NT2/D1 (cell line): ENCODE measurements at regions not wholly inside any gene's neighbourhood (a gene's known extent, or its start where the extent isn't known, plus 50 kb on each side); places are given as distances from the start of the nearest gene placed in this dataset.

ENCODE experiments used
- DNase-seq: peaks from one replicate; pipeline ENCODE4 v3.0.0-alpha.2; 2011; ENCODE audit warnings: low read depth, low spot score
- H3K27me3 ChIP-seq: 2 replicates; pipeline ENCODE4 v1.6.0; 2011; ENCODE audit warnings: mild to moderate bottlenecking; ENCODE audit not compliant: insufficient read length, insufficient read depth
- H3K36me3 ChIP-seq: 2 replicates; pipeline ENCODE4 v1.6.1; 2011; ENCODE audit warnings: mild to moderate bottlenecking, low read length, mixed read lengths; ENCODE audit not compliant: insufficient read depth, insufficient read length
- H3K4me1 ChIP-seq: 2 replicates; pipeline ENCODE4 v1.5.1; 2011; ENCODE audit not compliant: insufficient read depth, insufficient read length
- H3K4me3 ChIP-seq: 2 replicates; pipeline ENCODE4 v1.5.1; 2011; ENCODE audit warnings: low read depth; ENCODE audit not compliant: insufficient read length
- H3K9ac ChIP-seq: 2 replicates; pipeline ENCODE4 v1.6.0; 2011; ENCODE audit warnings: low read depth; ENCODE audit not compliant: insufficient read length
- H3K9me3 ChIP-seq: 2 replicates; pipeline ENCODE4 v1.5.1; 2011; ENCODE audit warnings: mild to moderate bottlenecking, low read length; ENCODE audit not compliant: insufficient read depth
- SUZ12 ChIP-seq: IDR thresholded peaks from 2 replicates; pipeline ENCODE4 v1.6.1; 2011; ENCODE audit not compliant: insufficient read length, insufficient read depth; ENCODE audit errors: extremely low read depth
- YY1 ChIP-seq: IDR thresholded peaks from 2 replicates; pipeline ENCODE4 v1.6.1; 2011; ENCODE audit not compliant: insufficient read length, insufficient read depth
- ZNF274 ChIP-seq: IDR thresholded peaks from 2 replicates; pipeline ENCODE4 v1.6.1; 2011; ENCODE audit warnings: mild to moderate bottlenecking, low read depth, low read length

DNA sequence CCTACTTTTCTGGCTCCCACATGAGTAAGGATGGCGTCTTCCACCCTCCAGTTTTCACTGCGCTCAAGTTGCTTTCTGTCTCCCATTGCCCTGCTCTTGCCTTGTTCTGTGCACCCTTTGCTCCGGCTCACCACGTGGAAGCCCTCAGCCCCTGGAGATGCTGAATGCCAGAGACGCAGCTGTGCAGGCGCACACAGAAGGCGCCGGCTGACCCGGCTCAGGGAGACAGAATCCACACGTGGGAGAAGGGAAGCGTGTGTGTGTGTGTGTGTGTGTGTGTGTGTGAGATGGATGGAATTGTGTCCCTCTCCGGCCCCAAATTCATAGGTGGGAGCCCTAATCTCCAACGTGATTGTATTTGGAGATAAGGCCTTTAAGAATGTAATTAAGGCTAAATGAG lies 118.2 kb upstream of the ERRFI1 start:
- no peak for DNase-seq
- Histone ChIP-seq H3K4me1 (peaks cover 3% of the 10 kb centered on the region), H3K27me3 (no peaks in the 10 kb centered on the region)

GRCh38 chr1:8142955-8143629 lies 117.0 kb upstream of the ERRFI1 start:
- Histone ChIP-seq H3K27me3 (no peaks in the 10 kb centered on the region), H3K4me3 (no peak overlapping the region), H3K4me1 (peaks cover 3% of the 10 kb centered on the region), H3K36me3 (no peaks in the 10 kb centered on the region), H3K9me3 (no peaks in the 10 kb centered on the region), H3K9ac (no peak overlapping the region)
- TF ChIP-seq ZNF274 = no peak
- no peak for TF ChIP-seq SUZ12
- no peak for TF ChIP-seq YY1
- DNase-seq = no peak

More for the DNA sequence above, 118.2 kb upstream of the ERRFI1 start:
- Histone ChIP-seq H3K36me3 (no peaks in the 10 kb centered on the region), H3K4me3 (no peak overlapping the region), H3K9me3 (no peaks in the 10 kb centered on the region), H3K9ac (no peak overlapping the region)
- no peak for TF ChIP-seq YY1
- no peak for TF ChIP-seq ZNF274
- TF ChIP-seq SUZ12 = no peak

DNA sequence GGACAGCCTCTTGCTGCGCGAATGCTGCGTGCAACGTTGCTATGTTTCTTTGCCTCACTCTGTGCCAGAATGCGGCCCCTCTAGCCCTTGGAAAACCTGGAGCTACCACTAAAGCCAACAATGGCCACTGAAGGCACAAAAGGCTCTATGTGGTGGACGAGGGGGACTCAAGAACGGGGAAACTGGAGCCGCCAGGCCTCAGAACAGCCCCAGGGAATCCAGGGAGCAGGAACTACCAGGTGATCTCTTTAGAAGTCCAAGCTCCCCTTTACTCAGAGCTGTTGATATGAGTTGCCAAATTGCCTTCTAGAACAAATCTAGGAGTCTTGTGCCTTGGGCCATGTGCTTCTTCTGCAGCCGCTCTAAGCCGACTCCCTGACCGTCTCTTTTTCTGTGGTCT lies 113.8 kb upstream of the ERRFI1 start:
- no peak overlapping the region for H3K4me3 ChIP-seq
- no peaks in the 10 kb centered on the region for H3K27me3 ChIP-seq
- DNase-seq = no peak
- TF ChIP-seq SUZ12 (no peak), YY1 (no peak), ZNF274 (no peak)
- no peaks in the 10 kb centered on the region for H3K36me3 ChIP-seq
- H3K9ac ChIP-seq = no peak overlapping the region
- no peaks in the 10 kb centered on the region for H3K9me3 ChIP-seq
- no peaks in the 10 kb centered on the region for H3K4me1 ChIP-seq

DNA sequence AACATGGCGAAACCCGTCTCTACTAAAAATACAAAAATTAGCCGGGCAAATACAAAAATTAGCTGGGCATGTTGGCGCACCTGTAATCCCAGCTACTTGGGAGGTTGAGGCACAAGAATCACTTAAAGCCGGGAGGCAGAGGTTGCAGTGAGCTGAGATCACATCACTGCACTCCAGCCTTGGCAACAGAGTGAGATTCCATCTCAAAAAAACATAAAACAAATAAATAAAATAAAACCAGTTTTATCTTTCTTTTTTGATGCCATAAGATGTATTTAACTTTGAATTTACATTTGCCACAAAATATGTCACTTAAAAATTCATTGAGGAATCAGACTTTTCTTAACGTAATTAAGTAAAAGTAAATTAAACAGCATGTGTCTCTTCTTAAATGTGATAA lies 113.3 kb upstream of the ERRFI1 start:
- H3K4me1 ChIP-seq = no peaks in the 10 kb centered on the region
- no peak overlapping the region for H3K4me3 ChIP-seq

DNA sequence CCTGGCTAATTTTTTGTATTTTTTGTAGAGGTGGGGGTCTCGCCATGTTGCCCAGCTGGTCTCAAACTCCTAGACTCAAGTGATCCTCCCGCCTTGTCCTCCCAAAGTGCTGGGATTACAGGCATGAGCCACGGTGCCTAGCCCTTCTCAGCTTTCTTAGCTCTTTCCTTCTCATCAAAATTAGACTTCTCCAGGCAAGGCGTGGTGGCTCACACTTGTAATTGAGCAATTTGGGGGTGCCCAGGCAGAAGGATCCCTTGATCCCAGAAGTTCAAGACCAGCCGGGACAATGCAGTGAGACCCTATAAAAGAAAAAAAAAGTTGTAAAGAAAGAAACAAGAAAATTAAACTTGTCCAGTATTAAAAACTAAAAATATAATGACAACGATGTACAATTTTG lies 112.6 kb upstream of the ERRFI1 start:
- Histone ChIP-seq H3K9me3 (no peaks in the 10 kb centered on the region), H3K36me3 (no peaks in the 10 kb centered on the region), H3K27me3 (no peaks in the 10 kb centered on the region), H3K4me1 (no peaks in the 10 kb centered on the region), H3K4me3 (no peak overlapping the region), H3K9ac (no peak overlapping the region)
- TF ChIP-seq SUZ12 = no peak
- no peak for DNase-seq

More for the DNA sequence above, 113.3 kb upstream of the ERRFI1 start:
- Histone ChIP-seq H3K27me3 (no peaks in the 10 kb centered on the region), H3K9ac (no peak overlapping the region), H3K9me3 (no peaks in the 10 kb centered on the region), H3K36me3 (no peaks in the 10 kb centered on the region)
- no peak for TF ChIP-seq SUZ12
- TF ChIP-seq YY1 = no peak
- TF ChIP-seq ZNF274 = no peak
- no peak for DNase-seq

- Histone ChIP-seq H3K36me3 (no peaks in the 10 kb centered on the region), H3K27me3 (no peaks in the 10 kb centered on the region), H3K9me3 (no peaks in the 10 kb centered on the region), H3K9ac (no peak overlapping the region), H3K4me1 (no peaks in the 10 kb centered on the region), H3K4me3 (no peak overlapping the region)
- DNase-seq = no peak
- no peak for TF ChIP-seq SUZ12
- TF ChIP-seq YY1 = no peak
- TF ChIP-seq ZNF274 = no peak
Observed at GRCh38 chr1:8137481-8138244, 111.6 kb upstream of the ERRFI1 start.

GRCh38 chr1:8136766-8137165 lies 110.7 kb upstream of the ERRFI1 start:
- Histone ChIP-seq H3K27me3 (no peaks in the 10 kb centered on the region), H3K4me1 (no peaks in the 10 kb centered on the region), H3K36me3 (no peaks in the 10 kb centered on the region), H3K4me3 (no peak overlapping the region), H3K9ac (no peak overlapping the region), H3K9me3 (no peaks in the 10 kb centered on the region)
- DNase-seq = no peak
- TF ChIP-seq YY1 (no peak), SUZ12 (no peak), ZNF274 (no peak)

- H3K9ac ChIP-seq = no peak overlapping the region
- no peak overlapping the region for H3K4me3 ChIP-seq
- H3K36me3 ChIP-seq = no peaks in the 10 kb centered on the region
- TF ChIP-seq YY1 = no peak
- TF ChIP-seq ZNF274 = no peak
- TF ChIP-seq SUZ12 = no peak
- H3K27me3 ChIP-seq = no peaks in the 10 kb centered on the region
- H3K4me1 ChIP-seq = no peaks in the 10 kb centered on the region
- H3K9me3 ChIP-seq = no peaks in the 10 kb centered on the region
- no peak for DNase-seq
Observed at GRCh38 chr1:8135250-8135649, 109.1 kb upstream of the ERRFI1 start.
